Stomach (tissue), 8 donors: ENCODE measurements at regions not wholly inside any gene's neighbourhood (a gene's known extent, or its start where the extent isn't known, plus 50 kb on each side); places are given as distances from the start of the nearest gene placed in this dataset.
A peak's percentile ranks its signal among the peaks of the same experiment; 100 is the strongest.

Source experiments
- DNase-seq, 2 donors: peaks; one replicate each; pipeline versions ENCODE4 v3.0.0 to v3.0.0-alpha.2; 2013 to 2019
- H3K27ac ChIP-seq, 5 donors: fragments of 200-600 bp in 4 of 5; sonication (generic) in 4 of 5; one replicate each; pipeline ENCODE4 v1.5.1; 2013 to 2019; ENCODE audit warnings: mild to moderate bottlenecking in 1 of 5, moderate library complexity in 1 of 5
- H3K27me3 ChIP-seq, 3 donors: fragments of 200-600 bp; sonication (generic); one replicate each; pipeline ENCODE4 v1.5.1; 2017 to 2019; ENCODE audit warnings: mixed run types in 1 of 3
- H3K36me3 ChIP-seq, 4 donors: fragments of 200-600 bp; sonication (generic); 1 replicate in 3 of 4; 2 replicates in 1 of 4; pipeline ENCODE4 v1.5.1; 2016 to 2019
- H3K4me1 ChIP-seq, 4 donors: fragments of 200-600 bp; sonication (generic); one replicate each; pipeline ENCODE4 v1.5.1; 2016 to 2019
- H3K4me3 ChIP-seq, 4 donors: fragments of 200-600 bp; sonication (generic) in 3 of 4; one replicate each; pipeline ENCODE4 v1.5.1; 2016 to 2019; ENCODE audit warnings: mild to moderate bottlenecking in 1 of 4
- H3K9me3 ChIP-seq, 4 donors: fragments of 200-600 bp; sonication (generic); one replicate each; pipeline ENCODE4 v1.5.1; 2016 to 2019
- EP300 ChIP-seq: sonication (generic); formaldehyde crosslinking; IDR thresholded peaks from one replicate; pipeline ENCODE4 v1.6.1; 2017; ENCODE audit warnings: antibody characterized with exemption
- POLR2A ChIP-seq, 4 donors: fragments of 450-650 bp; IDR thresholded peaks; one replicate each; pipeline ENCODE4 v1.6.1; 2016; ENCODE audit warnings: antibody characterized with exemption in 4 of 4, control low read depth in 2 of 4, mild to moderate bottlenecking in 1 of 4, moderate library complexity in 1 of 4
- POLR2AphosphoS5 ChIP-seq, 3 donors: sonication (generic); formaldehyde crosslinking; IDR thresholded peaks; one replicate each; pipeline ENCODE4 v1.6.1; 2016; ENCODE audit warnings: antibody characterized with exemption in 3 of 3
- WGBS, 5 donors: extraction: QIAGEN DNeasy Blood & Tissue Kit in 3 of 5; methylation state at CpG; one replicate each; pipeline versions ENCODE4 v1.1.5 to v1.1.7; 2013 to 2018; 5-methylcytosine and 5-hydroxymethylcytosine counted together
- intact Hi-C: fragments of 100-400 bp; cut with DNase I; formaldehyde crosslinking; loops from one replicate; pipeline ENCODE4 v1.15.1; 2023; ENCODE audit warnings: low total_unique reads
- TF ChIP-seq, protein P1 (sequence below), 7 experiments: fragments of 450-650 bp in 4 of 7; fragments of 200-600 bp in 3 of 7; sonication (generic) in 3 of 7; IDR thresholded peaks; one replicate each; pipeline ENCODE4 v1.5.1; 2016 to 2019; ENCODE audit warnings: antibody characterized with exemption in 7 of 7, control low read depth in 2 of 7, mild to moderate bottlenecking in 1 of 7
- donor health status: healthy with polysubstance abuse.
- donor health status: Bipolar disorder and iron deficiency.
- donor health status: healthy.

DNA sequence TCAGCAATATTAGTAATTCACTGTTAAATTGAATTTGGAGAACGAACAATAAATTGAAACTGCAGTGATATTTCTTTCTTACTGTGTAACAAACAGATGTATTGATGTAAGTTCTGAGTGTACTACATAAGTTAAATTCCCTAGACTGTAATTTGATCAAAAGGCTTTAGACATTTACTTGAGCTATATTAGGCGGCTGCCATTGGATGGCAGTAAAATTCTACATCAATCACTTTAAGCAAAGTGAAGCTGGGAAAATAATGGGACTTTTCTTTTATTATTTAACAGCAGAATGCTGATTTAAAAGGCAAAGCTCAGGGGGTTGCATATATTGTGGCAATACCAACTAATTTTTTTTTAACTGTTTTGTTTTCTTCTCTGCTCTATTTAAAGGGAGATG lies 212.6 kb upstream of the PLSCR5 start:
- Histone ChIP-seq H3K27me3 (no peaks in the 10 kb centered on the region), H3K4me1 (no peaks in the 10 kb centered on the region), H3K4me3 (no peak overlapping the region), H3K9me3 (no peaks in the 10 kb centered on the region), H3K27ac (no peak overlapping the region), H3K36me3 (no peaks in the 10 kb centered on the region)
- intact Hi-C loops = no loop called here
- DNase-seq = peak in 1 of 2 donors; percentile 25
- TF ChIP-seq POLR2AphosphoS5 (IDR thresholded peaks at IDR 0.05) (no peak), EP300 (no peak), POLR2A (IDR thresholded peaks at IDR 0.05) (no peak)
- TF ChIP-seq, protein P1, sequence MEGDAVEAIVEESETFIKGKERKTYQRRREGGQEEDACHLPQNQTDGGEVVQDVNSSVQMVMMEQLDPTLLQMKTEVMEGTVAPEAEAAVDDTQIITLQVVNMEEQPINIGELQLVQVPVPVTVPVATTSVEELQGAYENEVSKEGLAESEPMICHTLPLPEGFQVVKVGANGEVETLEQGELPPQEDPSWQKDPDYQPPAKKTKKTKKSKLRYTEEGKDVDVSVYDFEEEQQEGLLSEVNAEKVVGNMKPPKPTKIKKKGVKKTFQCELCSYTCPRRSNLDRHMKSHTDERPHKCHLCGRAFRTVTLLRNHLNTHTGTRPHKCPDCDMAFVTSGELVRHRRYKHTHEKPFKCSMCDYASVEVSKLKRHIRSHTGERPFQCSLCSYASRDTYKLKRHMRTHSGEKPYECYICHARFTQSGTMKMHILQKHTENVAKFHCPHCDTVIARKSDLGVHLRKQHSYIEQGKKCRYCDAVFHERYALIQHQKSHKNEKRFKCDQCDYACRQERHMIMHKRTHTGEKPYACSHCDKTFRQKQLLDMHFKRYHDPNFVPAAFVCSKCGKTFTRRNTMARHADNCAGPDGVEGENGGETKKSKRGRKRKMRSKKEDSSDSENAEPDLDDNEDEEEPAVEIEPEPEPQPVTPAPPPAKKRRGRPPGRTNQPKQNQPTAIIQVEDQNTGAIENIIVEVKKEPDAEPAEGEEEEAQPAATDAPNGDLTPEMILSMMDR (IDR thresholded peaks at IDR 0.05) = no peak
- WGBS, 5 donors = 40 to 58% (median 47%) methylated on average over 2 of the region's 2 CpGs

DNA sequence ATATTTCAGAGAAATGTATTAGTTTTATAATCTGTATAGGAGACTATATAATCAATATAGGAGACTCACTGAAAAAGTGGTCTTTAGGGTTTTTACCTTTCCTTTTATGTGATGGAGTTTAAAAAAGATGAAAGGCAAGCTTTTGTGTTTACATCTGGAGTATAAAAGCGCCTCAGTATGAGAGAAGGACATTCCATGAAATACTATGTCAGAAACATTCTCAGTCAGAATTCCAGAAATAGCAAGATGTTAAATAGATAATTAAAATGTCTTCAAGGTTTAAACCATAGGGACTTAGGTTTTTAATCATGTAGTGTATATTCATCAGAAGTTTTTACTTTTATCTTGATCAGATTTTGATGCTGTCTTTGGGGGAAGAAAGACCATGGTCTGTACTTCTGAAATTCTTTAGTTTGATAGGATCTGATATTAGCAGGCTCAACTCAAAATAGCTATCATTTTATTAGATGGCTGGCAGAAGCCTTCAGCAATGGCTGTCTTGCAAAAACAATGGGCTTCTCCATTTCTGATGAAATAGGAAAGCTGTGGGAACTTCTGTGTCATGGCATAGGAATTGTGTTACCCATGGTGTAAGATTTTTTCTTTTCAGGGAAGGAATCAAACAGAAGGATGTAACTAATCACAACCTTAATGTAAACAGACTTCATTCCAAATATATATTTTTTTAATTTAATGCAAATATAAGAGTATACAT lies 209.6 kb upstream of the PLSCR5 start:
- no peaks in the 10 kb centered on the region for H3K36me3 ChIP-seq
- 58 to 83% (median 72%) methylated on average over 1 of the region's 1 CpG for WGBS, 5 donors
- H3K4me1 ChIP-seq = no peaks in the 10 kb centered on the region
- H3K9me3 ChIP-seq = no peaks in the 10 kb centered on the region
- intact Hi-C loops = no loop called here
- DNase-seq = no peak
- no peak overlapping the region for H3K27ac ChIP-seq
- no peak overlapping the region for H3K4me3 ChIP-seq
- no peak for TF ChIP-seq POLR2AphosphoS5 (IDR thresholded peaks at IDR 0.05)
- TF ChIP-seq EP300 = no peak
- TF ChIP-seq, protein P1 (IDR thresholded peaks at IDR 0.05) = no peak
- no peak for TF ChIP-seq POLR2A (IDR thresholded peaks at IDR 0.05)
- no peaks in the 10 kb centered on the region for H3K27me3 ChIP-seq

DNA sequence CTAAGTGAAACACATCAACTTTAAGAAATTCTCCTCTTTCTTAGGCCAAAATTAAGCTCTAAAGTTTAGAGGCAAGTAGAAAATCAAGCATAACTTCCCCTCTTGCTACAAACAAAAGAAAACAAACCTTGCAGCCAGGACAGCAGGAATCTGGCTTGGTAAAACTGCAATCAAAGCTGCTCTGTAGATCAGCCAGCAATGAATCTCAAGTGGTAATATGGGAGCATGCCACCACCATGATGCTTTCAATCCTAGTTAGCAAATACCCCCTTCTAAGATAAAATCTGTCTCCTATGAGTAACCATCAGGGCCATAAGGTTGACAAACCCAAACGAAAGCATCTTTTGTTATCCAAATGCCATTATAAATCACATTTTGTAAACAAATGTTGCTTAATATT lies 208.3 kb upstream of the PLSCR5 start:
- Histone ChIP-seq H3K27me3 (no peaks in the 10 kb centered on the region), H3K4me1 (no peaks in the 10 kb centered on the region), H3K4me3 (no peak overlapping the region), H3K9me3 (no peaks in the 10 kb centered on the region), H3K27ac (no peak overlapping the region), H3K36me3 (no peaks in the 10 kb centered on the region)
- intact Hi-C loops = no loop called here
- TF ChIP-seq POLR2A (IDR thresholded peaks at IDR 0.05) (no peak), EP300 (no peak), POLR2AphosphoS5 (IDR thresholded peaks at IDR 0.05) (no peak)
- TF ChIP-seq, protein P1 (IDR thresholded peaks at IDR 0.05) = no peak
- no peak for DNase-seq
- WGBS, 5 donors = 19 to 30% (median 21%) methylated on average over 1 of the region's 1 CpG

DNA sequence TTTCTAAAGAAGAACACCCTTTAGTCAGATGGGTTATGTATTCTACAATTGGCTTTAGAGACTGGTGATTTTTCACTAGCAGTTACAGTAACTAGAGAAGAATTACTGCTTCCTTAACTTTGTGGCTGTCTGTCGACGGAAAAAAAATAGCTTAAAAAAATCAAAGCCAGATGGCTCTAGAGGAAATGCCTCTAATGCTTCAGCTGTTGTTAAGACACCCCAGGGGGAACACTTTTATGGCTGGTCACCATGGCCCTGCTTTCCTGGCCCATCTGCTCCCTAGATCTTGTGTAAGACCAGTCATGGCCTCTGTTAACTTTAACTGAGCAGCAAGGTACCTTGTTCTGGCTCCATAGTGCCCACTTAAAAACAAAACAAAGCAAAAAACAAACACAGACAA lies 198.6 kb upstream of the PLSCR5 start:
- peak in 1 of 2 donors; percentile 3 for DNase-seq
- Histone ChIP-seq H3K27me3 (no peaks in the 10 kb centered on the region), H3K36me3 (no peaks in the 10 kb centered on the region), H3K4me1 (no peaks in the 10 kb centered on the region), H3K27ac (no peak overlapping the region), H3K9me3 (no peaks in the 10 kb centered on the region), H3K4me3 (no peak overlapping the region)
- intact Hi-C loops = no loop called here
- TF ChIP-seq, protein P1 (IDR thresholded peaks at IDR 0.05) = no peak
- TF ChIP-seq POLR2AphosphoS5 (IDR thresholded peaks at IDR 0.05) (no peak), POLR2A (IDR thresholded peaks at IDR 0.05) (no peak), EP300 (no peak)
- WGBS, 5 donors = 45 to 70% (median 61%) methylated on average over 2 of the region's 2 CpGs
